HL-60 (cell line): ENCODE measurements at regions not wholly inside any gene's neighbourhood (a gene's known extent, or its start where the extent isn't known, plus 50 kb on each side); places are given as distances from the start of the nearest gene placed in this dataset.

ENCODE experiments used
- DNase-seq, 2 experiments: peaks; one replicate each; pipeline ENCODE4 v3.0.0-alpha.2; 2010 to 2020; ENCODE audit warnings: low read depth in 1 of 2, low spot score in 1 of 2
- H3K27ac ChIP-seq: fragments of 250-450 bp; sonication (Bioruptor Pico); replicated peaks from 2 replicates; pipeline ENCODE4 v1.5.1; 2020; ENCODE audit warnings: mild to moderate bottlenecking, moderate library complexity
- H3K27me3 ChIP-seq: fragments of 250-450 bp; sonication (Bioruptor Pico); 2 replicates; pipeline ENCODE4 v1.5.1; 2021; ENCODE audit warnings: mild to moderate bottlenecking, moderate library complexity; ENCODE audit not compliant: insufficient read depth, poor library complexity, severe bottlenecking
- H3K4me3 ChIP-seq: replicated peaks from 2 replicates; pipeline ENCODE4 v1.5.1; 2011; ENCODE audit warnings: mild to moderate bottlenecking, control low read depth, low read length; ENCODE audit not compliant: insufficient read depth
- GABPA ChIP-seq: IDR thresholded peaks from 2 replicates; pipeline ENCODE4 v1.6.1; 2012; ENCODE audit warnings: low read depth
- POLR2AphosphoS5 ChIP-seq: IDR thresholded peaks from 2 replicates; pipeline ENCODE4 v1.6.1; 2012; ENCODE audit warnings: low read depth
- REST ChIP-seq: IDR thresholded peaks from 2 replicates; pipeline ENCODE4 v1.6.1; 2012; ENCODE audit warnings: low read depth; ENCODE audit not compliant: insufficient replicate concordance
- SPI1 ChIP-seq: IDR thresholded peaks from 2 replicates; pipeline ENCODE4 v1.6.1; 2012; ENCODE audit warnings: low read depth, mild to moderate bottlenecking, borderline replicate concordance
- TF ChIP-seq, protein P1 (sequence below): IDR thresholded peaks from one replicate; pipeline ENCODE4 v1.5.1; 2011; ENCODE audit warnings: low read length, control low read depth, inconsistent platforms; ENCODE audit not compliant: insufficient read depth

- H3K27ac ChIP-seq, result no peak overlapping the region
Observed at GRCh38 chr2:212712991-212713390, 174.4 kb upstream of the ERBB4 start.

GRCh38 chr2:212712466-212712865 is 173.9 kb upstream of the ERBB4 start:
- Histone ChIP-seq H3K27me3 (no peaks in the 10 kb centered on the region), H3K27ac (no peak overlapping the region), H3K4me3 (no peak overlapping the region)
- no peak for DNase-seq
- TF ChIP-seq POLR2AphosphoS5 (no peak), REST (no peak), GABPA (no peak), SPI1 (no peak)
- TF ChIP-seq, protein P1, sequence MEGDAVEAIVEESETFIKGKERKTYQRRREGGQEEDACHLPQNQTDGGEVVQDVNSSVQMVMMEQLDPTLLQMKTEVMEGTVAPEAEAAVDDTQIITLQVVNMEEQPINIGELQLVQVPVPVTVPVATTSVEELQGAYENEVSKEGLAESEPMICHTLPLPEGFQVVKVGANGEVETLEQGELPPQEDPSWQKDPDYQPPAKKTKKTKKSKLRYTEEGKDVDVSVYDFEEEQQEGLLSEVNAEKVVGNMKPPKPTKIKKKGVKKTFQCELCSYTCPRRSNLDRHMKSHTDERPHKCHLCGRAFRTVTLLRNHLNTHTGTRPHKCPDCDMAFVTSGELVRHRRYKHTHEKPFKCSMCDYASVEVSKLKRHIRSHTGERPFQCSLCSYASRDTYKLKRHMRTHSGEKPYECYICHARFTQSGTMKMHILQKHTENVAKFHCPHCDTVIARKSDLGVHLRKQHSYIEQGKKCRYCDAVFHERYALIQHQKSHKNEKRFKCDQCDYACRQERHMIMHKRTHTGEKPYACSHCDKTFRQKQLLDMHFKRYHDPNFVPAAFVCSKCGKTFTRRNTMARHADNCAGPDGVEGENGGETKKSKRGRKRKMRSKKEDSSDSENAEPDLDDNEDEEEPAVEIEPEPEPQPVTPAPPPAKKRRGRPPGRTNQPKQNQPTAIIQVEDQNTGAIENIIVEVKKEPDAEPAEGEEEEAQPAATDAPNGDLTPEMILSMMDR, result no peak

More at GRCh38 chr2:212712991-212713390, 174.4 kb upstream of the ERBB4 start:
- Histone ChIP-seq H3K27me3 (no peaks in the 10 kb centered on the region), H3K4me3 (no peak overlapping the region)
- no peak for TF ChIP-seq SPI1
- TF ChIP-seq, protein P1, result no peak
- no peak for TF ChIP-seq GABPA
- no peak for TF ChIP-seq POLR2AphosphoS5
- no peak for TF ChIP-seq REST
- no peak for DNase-seq

- Histone ChIP-seq H3K4me3 (no peak overlapping the region), H3K27me3 (no peaks in the 10 kb centered on the region), H3K27ac (no peak overlapping the region)
- no peak for TF ChIP-seq SPI1
- TF ChIP-seq REST, result no peak
- TF ChIP-seq, protein P1, result no peak
- no peak for TF ChIP-seq GABPA
- TF ChIP-seq POLR2AphosphoS5, result no peak
- DNase-seq, result no peak
Observed at GRCh38 chr2:212711856-212712255, 173.3 kb upstream of the ERBB4 start.
